ENCODE measurements at regions not wholly inside any gene's neighbourhood (a gene's known extent, or its start where the extent isn't known, plus 50 kb on each side); places are given as distances from the start of the nearest gene placed in this dataset.

- peak; percentile 45 for DNase-seq
Measured at GRCh38 chr13:40232311-40233040, 434.0 kb downstream of the FOXO1 start.

GRCh38 chr13:40233731-40234195, 432.7 kb downstream of the FOXO1 start:
- DNase-seq, result peak; percentile 62

- no peak for DNase-seq
Measured at GRCh38 chr13:40235160-40235796, 431.2 kb downstream of the FOXO1 start.

GRCh38 chr13:40236566-40237168, 429.8 kb downstream of the FOXO1 start:
- DNase-seq, result no peak

GRCh38 chr13:40238761-40239160, 427.7 kb downstream of the FOXO1 start:
- no peak for DNase-seq

- DNase-seq, result no peak
Measured at GRCh38 chr13:40240293-40240692, 426.1 kb downstream of the FOXO1 start.

GRCh38 chr13:40241125-40241798, 425.2 kb downstream of the FOXO1 start:
- DNase-seq, result no peak

- no peak for DNase-seq
Measured at GRCh38 chr13:40243047-40243446, 423.4 kb downstream of the FOXO1 start.

GRCh38 chr13:40243982-40244381, 422.5 kb downstream of the FOXO1 start:
- DNase-seq, result no peak

GRCh38 chr13:40245567-40245966, 420.9 kb downstream of the FOXO1 start:
- no peak for DNase-seq

- DNase-seq, result no peak
Measured at GRCh38 chr13:40247845-40248244, 418.6 kb downstream of the FOXO1 start.

- DNase-seq, result no peak
Measured at GRCh38 chr13:40251343-40252032, 415.0 kb downstream of the FOXO1 start.

- DNase-seq, result no peak
Measured at GRCh38 chr13:40252241-40252640, 414.2 kb downstream of the FOXO1 start.

- DNase-seq, result no peak
Measured at GRCh38 chr13:40252676-40253075, 413.8 kb downstream of the FOXO1 start.

- DNase-seq, result no peak
Measured at GRCh38 chr13:40254394-40254793, 412.0 kb downstream of the FOXO1 start.

- no peak for DNase-seq
Measured at GRCh38 chr13:40255551-40255950, 410.9 kb downstream of the FOXO1 start.

- DNase-seq, result no peak
Measured at GRCh38 chr13:40259899-40260298, 406.5 kb downstream of the FOXO1 start.

GRCh38 chr13:40261336-40261735, 405.1 kb downstream of the FOXO1 start:
- DNase-seq, result no peak

- DNase-seq, result no peak
Measured at GRCh38 chr13:40261947-40262346, 404.5 kb downstream of the FOXO1 start.

- DNase-seq, result no peak
Measured at GRCh38 chr13:40269086-40269485, 397.4 kb downstream of the FOXO1 start.

GRCh38 chr13:40270726-40271125, 395.7 kb downstream of the FOXO1 start:
- DNase-seq, result no peak

GRCh38 chr13:40271271-40271885, 395.1 kb downstream of the FOXO1 start:
- no peak for DNase-seq
